Endothelial cell of umbilical vein (primary cell): ENCODE measurements at regions not wholly inside any gene's neighbourhood (a gene's known extent, or its start where the extent isn't known, plus 50 kb on each side); places are given as distances from the start of the nearest gene placed in this dataset.

ENCODE experiments used
- BruUV-seq: library from RNA; stranded (reverse); fragments of 400-500 nt; replicated peaks from 2 replicates; lab custom pipeline; 2021; lab: Mats Ljungman, UMichigan
- CTCF ChIA-PET: fragments of 300-600, 350-600 bp; sonication (Branson Sonifier 250); formaldehyde crosslinking; loops from one replicate; lab custom pipeline; 2021; ENCODE audit warnings: antibody characterized with exemption, inconsistent platforms; lab: Charles Lee
- POLR2A ChIA-PET: fragments of 300-600, 350-600 bp; sonication (Branson Sonifier 250); formaldehyde crosslinking; loops from one replicate; lab custom pipeline; 2021; ENCODE audit warnings: antibody characterized with exemption, inconsistent platforms; lab: Charles Lee
- DNase-seq: peaks from one replicate; pipeline ENCODE4 v3.0.0-alpha.2; 2011; ENCODE audit warnings: low read depth, low spot score
- FAIRE-seq: peaks from 2 replicates; lab custom pipeline; 2011; peaks lifted over from hg19 to GRCh38; lab: Jason Lieb, UNC
- H2AFZ ChIP-seq: 2 replicates; pipeline ENCODE4 v1.6.0; 2012; ENCODE audit warnings: low read depth, low read length, control low read depth, inconsistent platforms
- H3K27ac ChIP-seq: 2 replicates; pipeline ENCODE4 v1.5.1; 2011; ENCODE audit warnings: low read depth, mild to moderate bottlenecking, control low read depth, low read length, moderate library complexity; ENCODE audit not compliant: insufficient read depth
- H3K27me3 ChIP-seq, 2 experiments: 2 replicates each; pipeline versions ENCODE4 v1.6.0 to v1.6.1; 2011; ENCODE audit warnings: low read length in 2 of 2, mixed read lengths in 1 of 2; ENCODE audit not compliant: control insufficient read depth in 2 of 2, insufficient read depth in 2 of 2
- H3K36me3 ChIP-seq, 2 experiments: 2 replicates in 1 of 2; 3 replicates in 1 of 2; pipeline ENCODE4 v1.5.1; 2011; ENCODE audit warnings: low read length in 2 of 2, mild to moderate bottlenecking in 1 of 2, moderate library complexity in 1 of 2; ENCODE audit not compliant: control insufficient read depth in 2 of 2, insufficient read depth in 2 of 2; ENCODE audit errors: extremely low read depth in 1 of 2
- H3K4me1 ChIP-seq: 3 replicates; pipeline ENCODE4 v1.5.1; 2011; ENCODE audit warnings: mild to moderate bottlenecking, low read length; ENCODE audit not compliant: control insufficient read depth, insufficient read depth; ENCODE audit errors: extremely low read depth
- H3K4me2 ChIP-seq: 2 replicates; pipeline ENCODE4 v1.6.1; 2011; ENCODE audit warnings: low read length, control low read depth, mixed read lengths; ENCODE audit not compliant: insufficient read depth
- H3K4me3 ChIP-seq, 3 experiments: fragments of 200-600 bp in 1 of 3; sonication (generic), shearing (Covaris generic) in 1 of 3; replicated peaks in 1 of 3; 2 replicates each; pipeline ENCODE4 v1.5.1; 2011 to 2016; ENCODE audit warnings: control low read depth in 3 of 3, low read length in 3 of 3, mild to moderate bottlenecking in 2 of 3, inconsistent platforms in 1 of 3, low read depth in 1 of 3, moderate library complexity in 1 of 3; ENCODE audit not compliant: insufficient read depth in 1 of 3
- H3K79me2 ChIP-seq: 2 replicates; pipeline ENCODE4 v1.6.0; 2012; ENCODE audit warnings: low read length, inconsistent platforms; ENCODE audit not compliant: control insufficient read depth, insufficient read depth
- H3K9ac ChIP-seq: replicated peaks from 2 replicates; pipeline ENCODE3; 2011; ENCODE audit warnings: low read length, control low read depth; ENCODE audit not compliant: insufficient read depth; ENCODE audit errors: extremely low read depth
- H3K9me1 ChIP-seq: replicated peaks from 3 replicates; pipeline ENCODE4 v1.6.0; 2011; ENCODE audit warnings: mild to moderate bottlenecking, low read length; ENCODE audit not compliant: control insufficient read depth, insufficient read depth; ENCODE audit errors: extremely low read depth
- H3K9me3 ChIP-seq: replicated peaks from 2 replicates; pipeline ENCODE4 v1.5.1; 2012; ENCODE audit warnings: low read length, inconsistent platforms; ENCODE audit not compliant: control insufficient read depth, insufficient read depth
- H4K20me1 ChIP-seq: replicated peaks from 2 replicates; pipeline ENCODE3; 2011; ENCODE audit warnings: mild to moderate bottlenecking, low read length; ENCODE audit not compliant: control insufficient read depth, insufficient read depth; ENCODE audit errors: extremely low read depth
- EZH2 ChIP-seq: IDR thresholded peaks from 2 replicates; pipeline ENCODE4 v1.6.1; 2012; ENCODE audit warnings: borderline replicate concordance, low read depth, mild to moderate bottlenecking, moderate library complexity, low read length, inconsistent platforms; ENCODE audit not compliant: severe bottlenecking
- FOS ChIP-seq: IDR thresholded peaks from 2 replicates; pipeline ENCODE4 v1.6.1; 2011; ENCODE audit warnings: mild to moderate bottlenecking, low read length, moderate library complexity, borderline replicate concordance; ENCODE audit not compliant: insufficient read depth
- GATA2 ChIP-seq: IDR thresholded peaks from 2 replicates; pipeline ENCODE4 v1.7.0; 2011; ENCODE audit warnings: low read depth, mild to moderate bottlenecking, moderate library complexity, mixed read lengths, low read length; ENCODE audit not compliant: insufficient read length, insufficient read depth
- JUN ChIP-seq: IDR thresholded peaks from 2 replicates; pipeline ENCODE4 v1.6.1; 2011; ENCODE audit warnings: borderline replicate concordance, low read depth; ENCODE audit not compliant: insufficient read length, insufficient read depth
- MAX ChIP-seq: IDR thresholded peaks from 2 replicates; pipeline ENCODE4 v1.6.1; 2011; ENCODE audit not compliant: insufficient read depth, insufficient read length
- MYC ChIP-seq: IDR thresholded peaks from one replicate; pipeline ENCODE4 v1.6.1; 2011; ENCODE audit warnings: mild to moderate bottlenecking, low read depth, low read length
- POLR2A ChIP-seq: IDR thresholded peaks from 2 replicates; pipeline ENCODE4 v1.6.1; 2012; ENCODE audit warnings: low read depth, mild to moderate bottlenecking, control low read depth, low read length
- POLR2AphosphoS5 ChIP-seq: IDR thresholded peaks from 2 replicates; pipeline ENCODE4 v1.6.1; 2012; ENCODE audit warnings: low read depth, mild to moderate bottlenecking, control low read depth, low read length, moderate library complexity; ENCODE audit not compliant: insufficient read depth
- dilution Hi-C: fragments of 300-500 bp; cut with MboI; formaldehyde crosslinking; loops from one replicate; pipeline ENCODE4 v1.15.0; 2019; ENCODE audit warnings: low sequenced_read_pairs; ENCODE audit not compliant: extremely low pct_ligation_motif_present
- intact Hi-C: fragments of 100-400 bp; cut with micrococcal nuclease; formaldehyde crosslinking; loops from one replicate; pipeline ENCODE4 v1.10.0; 2022
- TF ChIP-seq, protein P1 (sequence below), 2 donors: IDR thresholded peaks; 1 replicate in 1 of 2; 2 replicates in 1 of 2; pipeline ENCODE4 v1.5.1; 2011; ENCODE audit warnings: low read length in 2 of 2, mild to moderate bottlenecking in 2 of 2, moderate library complexity in 2 of 2, control low read depth in 1 of 2, inconsistent platforms in 1 of 2, low read depth in 1 of 2; ENCODE audit not compliant: insufficient read depth in 1 of 2; ENCODE audit errors: extremely low read depth in 1 of 2

DNA sequence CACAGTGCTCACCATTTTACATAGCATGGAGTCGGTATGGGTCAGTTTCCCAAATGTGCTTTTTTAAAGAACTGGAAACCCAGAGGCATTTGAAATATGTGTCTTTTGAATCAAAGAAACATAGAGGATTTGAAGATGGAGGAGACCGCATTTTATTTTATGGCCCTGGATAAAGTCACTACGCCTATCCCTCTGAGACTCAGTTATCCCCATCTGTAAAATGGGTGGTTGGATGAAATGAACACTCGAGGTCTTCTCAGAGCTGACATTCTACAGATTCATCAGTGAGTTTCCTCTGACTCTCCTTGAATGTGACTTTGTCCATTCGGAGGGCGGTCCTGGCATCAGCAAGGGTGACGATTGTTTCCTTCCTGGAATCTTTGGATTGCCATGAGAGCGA lies 135.1 kb downstream of the MIAT start:
- intact Hi-C loops: no loop called here
- H3K9me1 ChIP-seq: no peaks in the 10 kb centered on the region
- H3K9ac ChIP-seq: no peak overlapping the region
- no peaks in the 10 kb centered on the region for H3K79me2 ChIP-seq
- no peak overlapping the region for H2AFZ ChIP-seq
- FAIRE-seq: no peak
- no peaks in the 10 kb centered on the region for H3K9me3 ChIP-seq
- H3K27ac ChIP-seq: no peak overlapping the region
- dilution Hi-C loops: no loop called here
- no peak for DNase-seq
- H3K4me2 ChIP-seq: no peak overlapping the region
- no peaks in the 10 kb centered on the region for H4K20me1 ChIP-seq
- BruUV-seq: no TSS peak
- TF ChIP-seq FOS (no peak), MAX (no peak), POLR2AphosphoS5 (no peak), JUN (no peak), MYC (no peak), GATA2 (no peak), EZH2 (no peak), POLR2A (no peak)
- TF ChIP-seq, protein P1, sequence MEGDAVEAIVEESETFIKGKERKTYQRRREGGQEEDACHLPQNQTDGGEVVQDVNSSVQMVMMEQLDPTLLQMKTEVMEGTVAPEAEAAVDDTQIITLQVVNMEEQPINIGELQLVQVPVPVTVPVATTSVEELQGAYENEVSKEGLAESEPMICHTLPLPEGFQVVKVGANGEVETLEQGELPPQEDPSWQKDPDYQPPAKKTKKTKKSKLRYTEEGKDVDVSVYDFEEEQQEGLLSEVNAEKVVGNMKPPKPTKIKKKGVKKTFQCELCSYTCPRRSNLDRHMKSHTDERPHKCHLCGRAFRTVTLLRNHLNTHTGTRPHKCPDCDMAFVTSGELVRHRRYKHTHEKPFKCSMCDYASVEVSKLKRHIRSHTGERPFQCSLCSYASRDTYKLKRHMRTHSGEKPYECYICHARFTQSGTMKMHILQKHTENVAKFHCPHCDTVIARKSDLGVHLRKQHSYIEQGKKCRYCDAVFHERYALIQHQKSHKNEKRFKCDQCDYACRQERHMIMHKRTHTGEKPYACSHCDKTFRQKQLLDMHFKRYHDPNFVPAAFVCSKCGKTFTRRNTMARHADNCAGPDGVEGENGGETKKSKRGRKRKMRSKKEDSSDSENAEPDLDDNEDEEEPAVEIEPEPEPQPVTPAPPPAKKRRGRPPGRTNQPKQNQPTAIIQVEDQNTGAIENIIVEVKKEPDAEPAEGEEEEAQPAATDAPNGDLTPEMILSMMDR (IDR thresholded peaks at IDR 0.05; ENCODE audit: extremely low read depth in 1 of 2, insufficient read depth in 1 of 2, low read depth in 1 of 2, low read length in 2 of 2): no peak
- H3K4me1 ChIP-seq: no peaks in the 10 kb centered on the region
- H3K36me3 ChIP-seq: no peaks in the 10 kb centered on the region
- ChIA-PET POLR2A (no interaction called here), CTCF (no interaction called here)
- no peak overlapping the region for H3K4me3 ChIP-seq
- no peaks in the 10 kb centered on the region for H3K27me3 ChIP-seq
